Fibroblast of mammary gland (primary cell): ENCODE measurements at regions not wholly inside any gene's neighbourhood (a gene's known extent, or its start where the extent isn't known, plus 50 kb on each side); places are given as distances from the start of the nearest gene placed in this dataset.

ENCODE experiments used
- DNase-seq: peaks from one replicate; pipeline ENCODE4 v3.0.0-alpha.2; 2010; ENCODE audit warnings: low read depth
- H3K4me3 ChIP-seq: 2 replicates; pipeline ENCODE4 v1.5.1; 2011; ENCODE audit warnings: low read depth, mild to moderate bottlenecking, low read length, moderate library complexity; ENCODE audit not compliant: control insufficient read depth
- TF ChIP-seq, protein P1 (sequence below): conservative IDR thresholded peaks from 2 replicates; pipeline ENCODE4 v1.5.1; 2011; ENCODE audit warnings: low read depth, low read length, inconsistent platforms; ENCODE audit not compliant: control insufficient read depth, insufficient read depth

GRCh38 chr12:16726879-16727278 is 120.9 kb upstream of the LMO3 start:
- TF ChIP-seq, protein P1, sequence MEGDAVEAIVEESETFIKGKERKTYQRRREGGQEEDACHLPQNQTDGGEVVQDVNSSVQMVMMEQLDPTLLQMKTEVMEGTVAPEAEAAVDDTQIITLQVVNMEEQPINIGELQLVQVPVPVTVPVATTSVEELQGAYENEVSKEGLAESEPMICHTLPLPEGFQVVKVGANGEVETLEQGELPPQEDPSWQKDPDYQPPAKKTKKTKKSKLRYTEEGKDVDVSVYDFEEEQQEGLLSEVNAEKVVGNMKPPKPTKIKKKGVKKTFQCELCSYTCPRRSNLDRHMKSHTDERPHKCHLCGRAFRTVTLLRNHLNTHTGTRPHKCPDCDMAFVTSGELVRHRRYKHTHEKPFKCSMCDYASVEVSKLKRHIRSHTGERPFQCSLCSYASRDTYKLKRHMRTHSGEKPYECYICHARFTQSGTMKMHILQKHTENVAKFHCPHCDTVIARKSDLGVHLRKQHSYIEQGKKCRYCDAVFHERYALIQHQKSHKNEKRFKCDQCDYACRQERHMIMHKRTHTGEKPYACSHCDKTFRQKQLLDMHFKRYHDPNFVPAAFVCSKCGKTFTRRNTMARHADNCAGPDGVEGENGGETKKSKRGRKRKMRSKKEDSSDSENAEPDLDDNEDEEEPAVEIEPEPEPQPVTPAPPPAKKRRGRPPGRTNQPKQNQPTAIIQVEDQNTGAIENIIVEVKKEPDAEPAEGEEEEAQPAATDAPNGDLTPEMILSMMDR, result no peak
- H3K4me3 ChIP-seq, result no peak overlapping the region
- DNase-seq, result peak; percentile 1

- no peak overlapping the region for H3K4me3 ChIP-seq
- no peak for DNase-seq
- TF ChIP-seq, protein P1, result no peak
Measured at GRCh38 chr12:16719713-16720416, 113.9 kb upstream of the LMO3 start.

DNA sequence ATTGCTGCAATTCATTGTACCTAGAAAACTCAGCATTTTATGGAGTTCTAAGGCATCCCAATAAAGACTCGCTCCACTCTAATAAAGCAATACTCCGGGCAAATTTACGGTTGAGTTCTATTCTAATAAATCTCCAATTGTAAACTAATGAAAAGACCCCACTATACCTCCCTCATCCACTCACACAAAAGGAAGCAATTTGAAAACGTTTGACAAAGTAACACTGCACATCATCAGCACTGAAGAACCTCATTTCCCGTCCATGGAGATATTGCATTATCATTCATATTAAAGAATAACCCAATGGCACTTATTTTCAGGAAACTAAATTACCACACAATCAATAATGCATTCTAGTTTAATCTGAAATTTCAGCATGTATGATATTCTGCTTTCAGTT is 111.0 kb upstream of the LMO3 start:
- TF ChIP-seq, protein P1, result no peak
- no peak for DNase-seq
- H3K4me3 ChIP-seq, result no peak overlapping the region

DNA sequence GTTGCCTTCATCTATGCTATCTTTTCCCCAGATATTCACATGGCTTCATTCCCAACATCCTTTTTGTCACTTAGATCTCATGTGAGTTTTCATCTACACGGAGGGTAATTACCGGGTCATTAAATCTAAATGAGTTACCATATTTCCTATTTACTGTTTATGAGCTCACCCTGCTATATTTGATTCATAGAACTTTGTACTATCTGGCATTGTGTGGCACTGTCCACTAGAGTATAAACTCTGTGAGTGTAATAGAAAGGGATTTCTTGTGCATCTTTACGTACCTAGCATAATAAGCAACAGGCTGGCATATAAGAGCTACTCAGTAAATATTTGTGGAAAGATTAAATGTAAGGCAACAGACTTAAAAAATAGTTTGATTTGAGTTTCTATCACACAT is 86.1 kb upstream of the LMO3 start:
- no peak for DNase-seq
- no peak overlapping the region for H3K4me3 ChIP-seq
- TF ChIP-seq, protein P1, result no peak

GRCh38 chr12:16691624-16692023 is 85.7 kb upstream of the LMO3 start:
- no peak overlapping the region for H3K4me3 ChIP-seq

DNA sequence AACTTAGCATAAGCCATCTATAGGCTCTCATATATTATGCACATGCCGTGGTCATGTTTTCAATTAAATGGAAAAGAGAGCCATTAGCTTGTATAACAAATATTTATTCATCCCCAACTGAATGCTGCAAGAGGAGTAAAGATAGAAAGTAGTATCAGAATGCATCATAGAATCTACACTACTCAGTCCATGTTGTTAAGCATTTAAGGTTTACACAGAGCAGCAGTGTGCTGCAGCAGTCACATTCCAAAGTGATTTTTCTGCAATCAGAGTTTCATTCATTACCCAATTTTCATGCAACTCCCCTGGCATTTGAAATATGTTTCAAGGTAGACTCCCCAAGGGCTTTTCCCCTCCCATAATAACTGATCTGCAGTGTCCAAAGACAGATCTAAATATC is 82.2 kb upstream of the LMO3 start:
- H3K4me3 ChIP-seq, result no peak overlapping the region
- no peak for DNase-seq
- TF ChIP-seq, protein P1, result no peak

More at GRCh38 chr12:16691624-16692023, 85.7 kb upstream of the LMO3 start:
- no peak for DNase-seq
- TF ChIP-seq, protein P1, result no peak
